Fibroblast of peridontal ligament (primary cell): ENCODE measurements at regions not wholly inside any gene's neighbourhood (a gene's known extent, or its start where the extent isn't known, plus 50 kb on each side); places are given as distances from the start of the nearest gene placed in this dataset.
"Not testable (repeated sequence)": the region's sequence is repeated elsewhere in the genome, so short reads cannot be mapped to it uniquely, and the experiment has no call there.

Experiments
- DNase-seq: peaks from one replicate; pipeline ENCODE4 v3.0.0-alpha.2; 2010; ENCODE audit errors: extremely low read depth

DNA sequence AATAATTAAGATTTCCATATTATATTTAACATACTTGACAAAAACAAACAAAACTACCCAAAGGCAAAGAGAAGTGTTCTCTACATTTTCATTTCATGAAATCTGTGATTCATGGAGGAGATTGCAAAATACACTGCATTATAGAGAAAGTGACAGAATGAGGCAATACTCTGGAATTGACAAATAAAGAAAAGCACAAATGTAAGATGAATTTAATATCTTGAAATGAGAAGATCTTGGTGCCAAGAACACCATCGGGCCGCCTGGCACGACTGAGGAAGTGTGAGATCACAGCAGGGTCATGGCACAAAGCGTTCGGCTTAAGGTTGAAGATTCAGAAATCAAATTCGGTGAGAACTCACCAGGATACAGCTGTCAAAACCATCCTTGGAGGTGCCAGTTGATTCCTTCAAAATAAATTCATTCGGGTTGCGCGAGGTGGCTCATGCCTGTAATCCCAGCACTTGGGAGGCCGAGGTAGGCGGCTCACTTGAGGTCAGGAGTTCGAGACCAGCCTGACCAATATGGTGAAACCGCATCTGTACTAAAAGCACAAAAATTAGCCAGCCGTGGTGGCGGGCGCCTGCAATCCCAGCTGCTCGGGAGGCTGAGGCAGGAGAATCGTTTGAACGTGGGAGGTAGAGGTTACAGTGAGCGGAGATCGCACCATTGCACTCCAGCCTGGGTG lies 174.0 kb upstream of the PFKP start:
- no peak for DNase-seq

- no peak for DNase-seq
Measured at GRCh38 chr10:2891770-2892124, 175.6 kb upstream of the PFKP start.

DNA sequence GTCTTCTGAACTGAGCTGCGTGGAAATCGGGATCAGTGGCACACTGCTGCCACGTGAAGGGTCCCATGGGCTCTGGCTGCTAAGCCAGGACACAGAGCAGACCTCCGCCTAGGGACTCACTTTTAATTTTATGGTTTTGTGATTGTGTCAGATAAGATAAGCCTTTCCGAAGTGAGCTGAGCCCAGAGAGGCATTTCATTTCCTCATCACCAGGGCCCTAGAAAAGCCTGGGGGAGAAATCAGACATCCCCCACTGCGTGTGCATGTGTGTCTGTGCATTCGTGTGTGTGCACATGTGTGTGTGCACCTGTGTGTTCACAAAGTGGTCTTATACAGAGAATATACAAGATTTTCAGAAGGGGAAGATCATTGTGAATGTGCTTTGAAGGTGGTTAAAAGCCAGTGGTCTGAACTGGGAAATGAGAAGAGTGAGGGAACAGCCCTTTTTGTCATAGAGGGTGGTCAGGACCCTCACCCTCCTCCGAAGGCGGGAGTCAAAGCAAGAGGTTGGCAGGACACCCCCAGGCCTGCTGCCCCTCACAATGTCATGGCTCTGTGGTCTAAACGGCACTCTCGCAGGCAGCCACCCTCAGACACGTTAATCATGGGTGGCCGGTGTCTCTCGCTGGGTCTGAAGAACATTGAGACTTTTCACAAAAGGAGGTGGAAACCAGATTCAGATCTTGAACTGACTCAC lies 176.1 kb upstream of the PFKP start:
- no peak for DNase-seq

DNA sequence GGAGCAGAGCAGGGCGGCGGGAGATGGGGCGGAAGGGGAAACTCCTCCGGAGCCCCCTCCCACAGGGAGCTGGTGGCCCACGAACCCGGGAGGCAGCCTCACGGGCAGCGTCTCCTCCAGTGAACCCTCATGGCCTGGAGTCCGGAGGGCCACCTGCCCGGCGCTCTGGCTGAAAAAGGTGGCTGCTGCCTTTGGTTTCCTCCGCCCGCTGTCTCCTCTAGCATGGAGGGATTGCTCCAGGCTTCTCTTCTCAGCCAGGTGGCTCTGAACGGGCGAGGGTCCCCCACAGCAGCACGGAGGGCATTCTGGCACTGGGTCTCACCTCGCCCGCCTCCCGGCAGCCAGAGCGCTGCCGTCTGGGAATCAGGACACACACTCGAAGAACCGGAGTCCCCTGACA lies 177.3 kb upstream of the PFKP start:
- DNase-seq = no peak

DNA sequence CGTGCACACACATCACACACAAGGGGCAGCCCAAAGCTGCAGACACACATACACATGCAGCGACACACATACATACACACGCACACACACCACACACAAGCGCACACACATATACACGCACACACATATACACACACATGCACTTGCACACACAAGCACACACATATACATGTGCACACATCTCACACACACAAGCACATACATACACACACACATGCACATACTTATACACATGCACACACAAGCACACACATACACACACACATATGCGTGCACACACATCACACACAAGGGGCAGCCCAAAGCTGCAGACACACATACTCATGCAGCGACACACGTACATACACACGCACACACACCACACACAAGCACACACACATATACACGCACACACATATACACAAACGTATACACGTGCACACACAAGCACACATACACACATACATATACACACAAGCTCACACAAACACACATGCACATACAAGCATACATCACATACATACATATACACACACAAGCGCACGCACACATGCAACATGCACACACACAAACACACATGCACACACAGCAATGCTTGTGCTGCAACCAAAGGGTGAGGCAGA lies 178.8 kb upstream of the PFKP start:
- no peak for DNase-seq

- no peak for DNase-seq
Measured at GRCh38 chr10:2887391-2888070, 179.8 kb upstream of the PFKP start.

GRCh38 chr10:2886662-2887061 lies 180.7 kb upstream of the PFKP start:
- no peak for DNase-seq

DNA sequence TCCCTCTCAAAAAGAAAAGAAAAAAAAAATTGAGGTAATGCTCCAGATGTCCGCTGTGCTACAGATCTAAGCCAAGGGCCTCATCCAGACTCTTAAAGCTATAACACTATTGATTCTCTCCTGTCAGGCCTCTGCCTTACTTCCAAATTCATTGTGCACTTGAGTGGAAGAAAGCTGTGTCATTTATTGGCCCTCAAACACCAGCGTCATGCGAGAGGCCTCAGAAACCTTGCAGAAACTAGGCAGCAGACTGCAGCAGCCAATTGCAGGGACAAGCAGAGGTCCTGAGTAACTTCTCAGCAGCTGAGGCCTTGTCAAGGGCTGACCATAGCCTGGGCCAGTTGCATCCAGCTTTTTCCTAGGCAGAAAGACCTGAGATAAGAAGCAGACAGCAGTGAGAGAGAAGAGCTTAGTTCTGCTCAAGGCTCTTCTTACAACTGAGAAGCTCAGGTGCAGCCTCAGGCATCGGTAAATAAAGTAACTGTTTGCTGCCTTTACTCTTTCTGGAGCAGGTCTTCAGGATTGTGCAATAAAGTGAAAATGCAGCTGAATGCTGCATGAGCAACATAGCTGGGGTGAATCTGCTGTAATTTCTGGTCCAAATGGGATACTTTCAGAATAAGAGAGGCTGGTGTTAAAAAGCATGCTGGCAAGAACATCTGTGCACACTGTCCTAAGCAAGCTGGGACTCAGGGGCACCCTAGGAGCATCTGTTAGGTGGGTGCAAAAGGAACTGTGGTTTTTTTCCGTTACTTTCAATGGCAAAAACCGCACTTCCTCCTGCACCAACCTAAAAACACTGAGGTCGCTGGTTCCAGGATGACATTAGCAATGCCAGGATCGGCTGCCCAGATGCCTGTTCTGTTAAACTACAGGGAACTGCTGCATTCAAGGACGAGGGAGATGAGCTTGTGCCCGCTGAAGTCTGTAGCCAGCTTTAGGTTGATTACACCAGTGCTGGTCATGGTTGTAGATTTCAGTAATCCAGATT lies 181.8 kb upstream of the PFKP start:
- no peak for DNase-seq

DNA sequence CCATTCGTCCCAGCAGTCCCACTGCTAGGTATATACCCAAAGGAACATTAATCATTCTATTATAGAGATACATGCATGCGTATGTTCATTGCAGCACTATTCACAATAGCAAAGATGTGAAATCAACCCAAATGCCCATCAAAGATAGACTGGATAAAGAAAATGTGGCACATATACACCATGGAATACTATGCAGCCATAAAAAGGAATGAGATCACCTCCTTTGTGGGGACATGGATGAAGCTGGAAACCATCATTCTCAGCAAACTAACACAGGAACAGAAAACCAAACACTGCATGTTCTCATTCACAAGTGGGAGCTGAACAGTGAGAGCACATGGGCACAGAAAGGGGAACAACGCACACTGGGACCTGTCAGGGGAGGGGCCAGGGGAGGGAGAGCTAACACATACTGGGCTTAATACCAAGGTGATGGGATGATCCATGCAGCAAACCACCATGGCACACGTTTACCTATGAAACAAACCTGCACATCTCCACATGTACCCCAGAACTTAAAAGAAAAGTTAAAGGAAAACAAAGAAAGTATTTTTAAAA lies 183.3 kb upstream of the PFKP start:
- not testable (repeated sequence) for DNase-seq

DNA sequence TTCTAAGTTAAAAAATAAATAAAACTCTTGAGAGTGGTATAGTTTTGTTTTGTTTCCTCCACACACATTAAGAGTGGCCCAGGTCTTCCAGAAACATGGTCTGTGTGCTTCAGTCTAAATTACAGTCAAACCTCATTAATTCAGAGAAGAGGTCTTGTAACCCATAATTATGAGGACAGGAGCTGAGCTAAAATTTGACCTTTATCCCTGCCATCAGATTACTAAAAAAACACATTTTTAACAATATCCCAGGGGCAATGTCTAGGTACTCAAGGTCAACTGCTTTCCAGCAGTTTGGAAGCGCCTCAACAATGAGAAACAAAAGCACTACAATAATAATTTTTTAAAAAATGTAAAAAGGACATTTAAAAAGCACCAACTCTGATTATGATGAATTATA lies 184.1 kb upstream of the PFKP start:
- DNase-seq = no peak

GRCh38 chr10:2882628-2883027 lies 184.7 kb upstream of the PFKP start:
- DNase-seq = no peak

DNA sequence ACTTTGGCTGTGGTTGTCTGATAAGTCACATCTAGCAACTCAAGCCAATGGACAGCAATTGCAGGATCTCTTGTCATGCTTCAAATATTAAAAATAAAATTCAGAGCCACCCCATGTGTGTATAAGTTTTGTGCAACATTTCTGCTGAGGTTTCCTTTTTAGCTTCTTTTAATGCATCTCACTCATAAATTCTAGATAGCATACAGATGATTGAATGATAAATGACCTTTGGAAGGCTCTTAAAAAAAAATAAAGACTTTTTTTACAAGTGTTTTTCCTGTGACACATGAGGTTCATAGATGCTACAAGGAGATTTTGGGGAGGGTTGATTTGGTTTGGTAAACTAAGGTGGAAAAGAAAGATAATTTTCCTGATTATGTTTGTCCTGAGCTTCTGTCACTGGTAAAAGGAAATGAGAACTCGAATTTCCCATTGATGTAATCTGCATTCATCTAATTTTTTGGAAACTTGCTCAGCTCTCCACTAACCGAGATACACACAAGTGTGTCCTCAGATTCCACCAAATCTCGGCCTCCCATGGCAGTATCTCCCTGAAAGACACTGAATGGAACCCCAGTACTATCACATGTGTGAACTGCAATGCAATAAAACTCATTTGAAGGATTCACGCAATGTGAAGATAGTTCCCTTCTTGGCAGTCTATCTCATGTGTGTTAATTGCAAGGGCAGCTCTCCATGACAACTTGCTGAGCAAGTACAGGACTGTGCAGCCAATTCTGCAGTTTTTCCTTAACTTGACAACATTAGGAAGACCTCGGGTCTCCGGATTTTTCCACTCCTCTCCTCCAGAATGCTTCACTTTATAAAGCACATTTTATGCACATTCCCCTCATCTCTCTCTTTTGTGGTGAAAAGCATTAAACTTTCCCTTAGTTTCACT lies 185.4 kb upstream of the PFKP start:
- no peak for DNase-seq

GRCh38 chr10:2880050-2880449 lies 187.3 kb upstream of the PFKP start:
- DNase-seq = not testable (repeated sequence)

DNA sequence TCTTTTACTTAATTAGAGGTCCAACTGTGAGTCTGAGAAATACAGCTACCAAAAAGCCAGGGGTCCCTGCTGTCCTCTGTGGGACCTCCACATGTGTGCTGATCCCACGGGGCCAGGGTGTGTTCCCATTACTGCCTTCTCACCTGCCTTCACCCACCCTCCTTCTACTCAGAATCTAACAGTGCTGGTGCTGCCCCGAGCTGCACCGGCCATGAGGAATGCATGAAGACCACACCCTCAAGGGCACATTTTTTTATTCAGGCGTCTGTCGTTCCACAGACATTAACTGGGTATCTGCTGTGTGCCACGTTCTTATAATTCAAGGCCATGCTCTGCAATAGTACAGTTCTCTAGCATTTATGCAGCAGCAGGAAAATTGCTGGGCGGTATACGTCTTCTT lies 188.5 kb upstream of the PFKP start:
- no peak for DNase-seq

- no peak for DNase-seq
Measured at GRCh38 chr10:2876032-2876431, 191.3 kb upstream of the PFKP start.

GRCh38 chr10:2874963-2875362 lies 192.4 kb upstream of the PFKP start:
- DNase-seq = no peak

GRCh38 chr10:2873769-2874168 lies 193.6 kb upstream of the PFKP start:
- no peak for DNase-seq

- no peak for DNase-seq
Measured at GRCh38 chr10:2871673-2872219, 195.6 kb upstream of the PFKP start.

GRCh38 chr10:2870654-2871053 lies 196.7 kb upstream of the PFKP start:
- DNase-seq = no peak

- no peak for DNase-seq
Measured at GRCh38 chr10:2867788-2868299, 199.5 kb upstream of the PFKP start.
